ENCODE measurements at regions not wholly inside any gene's neighbourhood (a gene's known extent, or its start where the extent isn't known, plus 50 kb on each side); places are given as distances from the start of the nearest gene placed in this dataset.

GRCh38 chr4:149927514-149927913 lies 111.9 kb upstream of the IQCM start:
- H3K27ac ChIP-seq, result no peak overlapping the region

GRCh38 chr4:149928507-149928906 lies 112.9 kb upstream of the IQCM start:
- H3K4me3 ChIP-seq, result no peak overlapping the region
- no peak overlapping the region for H3K27ac ChIP-seq
- no peak for TF ChIP-seq CTCF (IDR thresholded peaks at IDR 0.05)
- DNase-seq (ENCODE audit: low spot score), result no peak

More at GRCh38 chr4:149927514-149927913, 111.9 kb upstream of the IQCM start:
- no peak for DNase-seq (ENCODE audit: low spot score)
- H3K4me3 ChIP-seq, result no peak overlapping the region
- TF ChIP-seq CTCF (IDR thresholded peaks at IDR 0.05), result no peak

- no peak overlapping the region for H3K27ac ChIP-seq
- no peak for DNase-seq (ENCODE audit: low spot score)
- no peak for TF ChIP-seq CTCF (IDR thresholded peaks at IDR 0.05)
- H3K4me3 ChIP-seq, result no peak overlapping the region
These were observed 115.8 kb upstream of the IQCM start for GRCh38 chr4:149931431-149931830.

- TF ChIP-seq CTCF (IDR thresholded peaks at IDR 0.05), result no peak
- H3K4me3 ChIP-seq, result no peak overlapping the region
- DNase-seq (ENCODE audit: low spot score), result no peak
- H3K27ac ChIP-seq, result no peak overlapping the region
These were observed 116.5 kb upstream of the IQCM start for GRCh38 chr4:149932188-149932587.

- DNase-seq (ENCODE audit: low spot score), result no peak
- Histone ChIP-seq H3K27ac (no peak overlapping the region), H3K4me3 (no peak overlapping the region)
- no peak for TF ChIP-seq CTCF (IDR thresholded peaks at IDR 0.05)
These were observed 117.5 kb upstream of the IQCM start for GRCh38 chr4:149933120-149933519.

GRCh38 chr4:149933883-149934282 lies 118.2 kb upstream of the IQCM start:
- no peak overlapping the region for H3K4me3 ChIP-seq
- no peak for DNase-seq (ENCODE audit: low spot score)

More at GRCh38 chr4:149933883-149934282, 118.2 kb upstream of the IQCM start:
- no peak for TF ChIP-seq CTCF (IDR thresholded peaks at IDR 0.05)
- no peak overlapping the region for H3K27ac ChIP-seq

All from coronary artery (tissue), 2 donors.